GM12891 (cell line): ENCODE measurements at regions not wholly inside any gene's neighbourhood (a gene's known extent, or its start where the extent isn't known, plus 50 kb on each side); places are given as distances from the start of the nearest gene placed in this dataset.

Source experiments
- DNase-seq: peaks from one replicate; pipeline ENCODE4 v3.0.0; 2011; ENCODE audit warnings: low spot score; ENCODE audit not compliant: insufficient read length
- FAIRE-seq: peaks from 2 replicates; lab custom pipeline; 2011; peaks lifted over from hg19 to GRCh38; lab: Jason Lieb, UNC
- PAX5 ChIP-seq: IDR thresholded peaks from 2 replicates; pipeline ENCODE4 v1.6.1; 2011; ENCODE audit warnings: low read length, moderate library complexity, mild to moderate bottlenecking; ENCODE audit not compliant: insufficient read depth, severe bottlenecking
- POLR2A ChIP-seq: IDR thresholded peaks from 2 replicates; pipeline ENCODE4 v1.6.1; 2011; ENCODE audit warnings: low read depth, low read length, control low read depth
- POLR2AphosphoS5 ChIP-seq: IDR thresholded peaks from 2 replicates; pipeline ENCODE4 v1.6.1; 2011; ENCODE audit warnings: low read depth, low read length, control low read depth
- POU2F2 ChIP-seq: IDR thresholded peaks from 2 replicates; pipeline ENCODE4 v1.6.1; 2011; ENCODE audit warnings: low read depth, mild to moderate bottlenecking, control low read depth, low read length, moderate library complexity
- SPI1 ChIP-seq: IDR thresholded peaks from 2 replicates; pipeline ENCODE4 v1.6.1; 2011; ENCODE audit warnings: low read depth, low read length, control low read depth
- TAF1 ChIP-seq: IDR thresholded peaks from 2 replicates; pipeline ENCODE4 v1.6.1; 2011; ENCODE audit warnings: low read depth, low read length, control low read depth

DNA sequence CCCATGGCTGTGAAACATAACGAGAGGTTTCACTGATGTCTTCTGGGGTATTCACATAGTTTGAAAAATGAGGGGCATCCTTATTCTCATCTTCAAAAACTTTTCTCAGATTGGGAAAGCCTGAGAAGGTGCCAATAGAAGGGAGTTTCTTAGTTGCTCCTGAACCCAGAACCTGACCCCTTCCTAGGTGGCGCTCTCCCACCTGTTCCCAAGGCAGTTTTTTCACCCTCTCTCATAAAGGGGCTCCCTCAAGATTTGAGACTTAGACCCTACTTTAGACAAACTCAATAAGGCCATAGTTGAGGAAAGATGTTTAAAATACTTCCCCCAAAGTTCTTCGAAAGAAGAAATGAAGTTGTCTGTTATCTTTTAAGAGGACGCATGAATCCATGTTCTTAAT is 142.2 kb downstream of the FGF9 start:
- FAIRE-seq (no peak), DNase-seq (no peak)
- TF ChIP-seq POU2F2, result no peak
- TF ChIP-seq SPI1, result no peak
- no peak for TF ChIP-seq POLR2AphosphoS5
- TF ChIP-seq POLR2A, result no peak
- TF ChIP-seq PAX5, result no peak
- no peak for TF ChIP-seq TAF1

- TF ChIP-seq TAF1 (no peak), POU2F2 (no peak), PAX5 (no peak), SPI1 (no peak), POLR2AphosphoS5 (no peak), POLR2A (no peak)
- FAIRE-seq (no peak), DNase-seq (no peak)
Measured at GRCh38 chr13:21813844-21814243, 143.0 kb downstream of the FGF9 start.

DNA sequence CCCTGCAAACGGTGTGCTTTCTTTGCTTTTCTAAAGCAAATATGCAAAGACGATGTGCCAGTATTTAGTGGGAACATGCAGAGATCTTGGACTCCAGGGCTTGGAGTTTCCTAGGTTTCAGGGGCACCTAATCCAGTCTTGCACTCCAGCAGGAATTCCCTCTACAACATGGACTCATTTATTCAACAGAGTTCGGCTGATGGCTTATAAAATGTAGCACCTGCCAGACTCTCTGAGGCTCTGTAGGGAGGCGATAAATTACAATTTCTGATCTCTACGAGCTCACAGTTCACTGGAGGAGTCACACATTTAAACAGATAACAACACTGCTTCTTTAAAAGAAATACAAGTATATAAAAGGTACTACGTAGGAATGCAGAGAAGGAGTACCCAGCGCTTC is 143.7 kb downstream of the FGF9 start:
- no peak for TF ChIP-seq SPI1
- no peak for TF ChIP-seq POLR2AphosphoS5
- no peak for TF ChIP-seq PAX5
- TF ChIP-seq POU2F2, result no peak
- no peak for TF ChIP-seq TAF1
- no peak for TF ChIP-seq POLR2A
- FAIRE-seq, result no peak
- no peak for DNase-seq

- DNase-seq, result no peak
- TF ChIP-seq TAF1 (no peak), POLR2AphosphoS5 (no peak), PAX5 (no peak), POLR2A (no peak), POU2F2 (no peak), SPI1 (no peak)
- FAIRE-seq, result no peak
Measured at GRCh38 chr13:21817878-21818277, 147.0 kb downstream of the FGF9 start.

GRCh38 chr13:21822029-21822428 is 151.2 kb downstream of the FGF9 start:
- DNase-seq, result no peak
- FAIRE-seq, result no peak
- TF ChIP-seq POU2F2, result no peak
- TF ChIP-seq POLR2A, result no peak
- TF ChIP-seq POLR2AphosphoS5, result no peak
- no peak for TF ChIP-seq TAF1
- TF ChIP-seq SPI1, result no peak
- TF ChIP-seq PAX5, result no peak

- FAIRE-seq (no peak), DNase-seq (no peak)
- TF ChIP-seq PAX5 (no peak), POLR2A (no peak), TAF1 (no peak), POLR2AphosphoS5 (no peak), SPI1 (no peak), POU2F2 (no peak)
Measured at GRCh38 chr13:21823416-21823815, 152.5 kb downstream of the FGF9 start.

DNA sequence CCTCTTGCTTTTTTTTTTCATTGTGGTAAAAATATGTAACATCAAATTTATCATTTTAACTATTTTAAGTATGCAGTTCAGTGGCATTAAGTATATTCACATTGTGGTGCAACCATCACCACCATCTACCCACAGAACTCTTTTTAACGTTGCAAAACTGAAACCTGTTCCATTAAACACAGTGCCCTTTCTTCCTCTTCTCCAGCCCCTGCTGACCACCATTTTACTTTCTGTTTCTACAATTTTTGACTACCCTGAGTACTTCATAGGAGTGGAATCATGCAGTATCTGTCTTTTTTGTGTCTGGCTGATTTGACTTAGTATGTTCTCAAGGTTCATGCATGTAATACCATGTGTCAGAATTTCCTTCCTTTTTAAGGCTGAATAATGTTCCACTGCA is 153.1 kb downstream of the FGF9 start:
- DNase-seq (no peak), FAIRE-seq (no peak)
- TF ChIP-seq PAX5, result no peak
- no peak for TF ChIP-seq POU2F2

DNA sequence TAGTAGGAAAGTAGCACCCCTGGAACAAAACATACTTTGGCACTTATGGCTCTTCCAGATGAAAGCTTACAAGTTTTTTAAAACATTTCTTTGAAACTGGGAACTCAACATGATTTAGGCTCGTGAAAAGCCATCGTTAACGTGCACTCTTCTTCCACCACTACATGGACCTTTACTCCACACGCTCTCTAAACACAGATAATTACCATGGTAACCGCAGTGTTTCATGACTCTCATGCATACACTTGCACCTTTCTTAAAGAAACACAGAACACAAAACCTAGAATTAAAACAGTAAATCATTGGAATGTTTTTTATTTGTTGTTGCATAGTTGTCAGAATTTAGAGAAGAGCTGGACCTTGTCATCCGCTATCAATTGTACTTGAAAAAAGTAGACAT is 154.3 kb downstream of the FGF9 start:
- DNase-seq (no peak), FAIRE-seq (no peak)
- TF ChIP-seq PAX5 (no peak), SPI1 (no peak), POLR2A (no peak), POLR2AphosphoS5 (no peak), TAF1 (no peak), POU2F2 (no peak)

DNA sequence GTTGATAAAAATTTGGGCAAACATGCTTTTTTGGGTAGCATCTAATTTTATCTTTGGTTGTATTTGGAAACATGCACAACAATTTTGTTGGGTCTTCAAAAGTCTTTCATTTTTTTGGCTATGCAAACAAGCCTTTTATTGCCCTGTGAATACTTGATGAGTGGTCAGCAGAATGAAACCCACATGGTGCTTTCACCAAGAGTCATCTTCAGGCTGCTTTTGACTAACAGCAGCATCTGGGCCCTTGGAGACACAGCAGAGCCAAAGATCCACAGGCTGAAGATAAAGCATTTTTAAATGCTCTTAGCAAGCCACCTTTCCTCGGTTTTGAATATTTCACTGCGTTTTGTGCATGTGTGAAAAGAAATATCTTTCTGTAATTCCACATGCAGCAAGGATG is 154.9 kb downstream of the FGF9 start:
- DNase-seq (no peak), FAIRE-seq (no peak)
- TF ChIP-seq POLR2A, result no peak
- TF ChIP-seq PAX5, result no peak
- no peak for TF ChIP-seq TAF1
- TF ChIP-seq POLR2AphosphoS5, result no peak
- TF ChIP-seq SPI1, result no peak
- no peak for TF ChIP-seq POU2F2

GRCh38 chr13:21826214-21827015 is 155.5 kb downstream of the FGF9 start:
- no peak for TF ChIP-seq PAX5
- no peak for TF ChIP-seq POU2F2
- DNase-seq (no peak), FAIRE-seq (no peak)
